WTC11 (cell line): ENCODE measurements at regions not wholly inside any gene's neighbourhood (a gene's known extent, or its start where the extent isn't known, plus 50 kb on each side); places are given as distances from the start of the nearest gene placed in this dataset.

Source experiments
- ATAC-seq: fragments of 200-7000 bp; cut with Tn5 transposase; 2 replicates; pipeline ENCODE4 v1.10.0; 2021; ENCODE audit warnings: mild to moderate bottlenecking, moderate library complexity
- CTCF ChIA-PET: fragments of 300-600 bp; sonication (Branson Sonifier 250); formaldehyde crosslinking; loops from one replicate; lab custom pipeline; 2021; ENCODE audit warnings: antibody characterized with exemption; lab: Charles Lee
- POLR2A ChIA-PET: fragments of 350-600 bp; sonication (Branson Sonifier 250); formaldehyde crosslinking; loops from one replicate; lab custom pipeline; 2021; ENCODE audit warnings: antibody characterized with exemption; lab: Charles Lee
- DNase-seq: peaks from one replicate; pipeline ENCODE4 v3.0.0; 2021; ENCODE audit warnings: low spot score
- H3K27ac Mint-ChIP-seq: 2 replicates; pipeline ENCODE4 v1.8.0; 2021; ENCODE audit warnings: mixed read lengths
- H3K27me3 Mint-ChIP-seq: 2 replicates; pipeline ENCODE4 v1.8.0; 2021; ENCODE audit warnings: low read depth, mild to moderate bottlenecking, moderate library complexity, mixed read lengths
- H3K36me3 Mint-ChIP-seq: 2 replicates; pipeline ENCODE4 v1.8.0; 2021; ENCODE audit warnings: mixed read lengths
- H3K4me1 Mint-ChIP-seq: 2 replicates; pipeline ENCODE4 v1.8.0; 2022; ENCODE audit warnings: mixed read lengths
- H3K4me3 Mint-ChIP-seq: 2 replicates; pipeline ENCODE4 v1.8.0; 2021; ENCODE audit warnings: mild to moderate bottlenecking, moderate library complexity, mixed read lengths
- H3K9me3 Mint-ChIP-seq: 2 replicates; pipeline ENCODE4 v1.8.0; 2021; ENCODE audit warnings: mixed read lengths
- CDX4 ChIP-seq: fragments of 250-450 bp; sonication (Bioruptor Pico); IDR thresholded peaks from 2 replicates; pipeline ENCODE4 v1.9.0; 2021; ENCODE audit warnings: moderate library complexity, mild to moderate bottlenecking, inconsistent platforms, borderline replicate concordance
- E2F4 ChIP-seq: sonication (generic); formaldehyde crosslinking; IDR thresholded peaks from 2 replicates; pipeline ENCODE4 v1.8.1; 2022; ENCODE audit warnings: low read depth, mild to moderate bottlenecking, moderate library complexity, missing genetic modification reagents, borderline replicate concordance
- FOXK1 ChIP-seq: sonication (generic); formaldehyde crosslinking; IDR thresholded peaks from 2 replicates; pipeline ENCODE4 v1.8.0; 2022; ENCODE audit warnings: mild to moderate bottlenecking, moderate library complexity, missing genetic modification reagents
- JAZF1 ChIP-seq: fragments of 250-450 bp; sonication (Bioruptor Pico); IDR thresholded peaks from 2 replicates; pipeline ENCODE4 v1.9.0; 2021; ENCODE audit warnings: moderate library complexity, mild to moderate bottlenecking, inconsistent platforms
- MLX ChIP-seq: sonication (generic); formaldehyde crosslinking; IDR thresholded peaks from 2 replicates; pipeline ENCODE4 v1.8.1; 2023; ENCODE audit warnings: mild to moderate bottlenecking, missing genetic modification reagents, moderate library complexity
- NR2C2 ChIP-seq: sonication (generic); formaldehyde crosslinking; IDR thresholded peaks from 2 replicates; pipeline ENCODE4 v1.8.0; 2022; ENCODE audit warnings: mild to moderate bottlenecking, missing genetic modification reagents
- SMAD4 ChIP-seq: sonication (generic); formaldehyde crosslinking; IDR thresholded peaks from 2 replicates; pipeline ENCODE4 v1.8.0; 2022; ENCODE audit warnings: mild to moderate bottlenecking, missing genetic modification reagents
- STAT6 ChIP-seq: sonication (generic); formaldehyde crosslinking; conservative IDR thresholded peaks from 2 replicates; pipeline ENCODE4 v1.8.1; 2023; ENCODE audit warnings: mild to moderate bottlenecking, low read depth, missing genetic modification reagents, moderate library complexity
- ZNF263 ChIP-seq: sonication (generic); formaldehyde crosslinking; IDR thresholded peaks from 2 replicates; pipeline ENCODE4 v1.8.1; 2022; ENCODE audit warnings: low read depth, mild to moderate bottlenecking, moderate library complexity, missing genetic modification reagents
- ZNF423 ChIP-seq: fragments of 250-450 bp; sonication (Bioruptor Pico); IDR thresholded peaks from 2 replicates; pipeline ENCODE4 v2.1.2; 2022; ENCODE audit warnings: mild to moderate bottlenecking, moderate library complexity
- TF ChIP-seq, protein P1 (sequence below): sonication (generic); formaldehyde crosslinking; IDR thresholded peaks from 2 replicates; pipeline ENCODE4 v1.8.1; 2023; ENCODE audit warnings: mild to moderate bottlenecking, missing genetic modification reagents, borderline replicate concordance
- TF ChIP-seq, protein P2 (sequence below): sonication (generic); formaldehyde crosslinking; IDR thresholded peaks from 2 replicates; pipeline ENCODE4 v1.8.0; 2023; ENCODE audit warnings: missing genetic modification reagents
- TF ChIP-seq, protein P3 (sequence below): sonication (generic); formaldehyde crosslinking; IDR thresholded peaks from 2 replicates; pipeline ENCODE4 v1.8.0; 2022; ENCODE audit warnings: mild to moderate bottlenecking, missing genetic modification reagents
- TF ChIP-seq, protein P4 (sequence below): sonication (generic); formaldehyde crosslinking; IDR thresholded peaks from 2 replicates; pipeline ENCODE4 v1.8.1; 2022; ENCODE audit warnings: low read depth, missing genetic modification reagents, borderline replicate concordance

- TF ChIP-seq, protein P1, sequence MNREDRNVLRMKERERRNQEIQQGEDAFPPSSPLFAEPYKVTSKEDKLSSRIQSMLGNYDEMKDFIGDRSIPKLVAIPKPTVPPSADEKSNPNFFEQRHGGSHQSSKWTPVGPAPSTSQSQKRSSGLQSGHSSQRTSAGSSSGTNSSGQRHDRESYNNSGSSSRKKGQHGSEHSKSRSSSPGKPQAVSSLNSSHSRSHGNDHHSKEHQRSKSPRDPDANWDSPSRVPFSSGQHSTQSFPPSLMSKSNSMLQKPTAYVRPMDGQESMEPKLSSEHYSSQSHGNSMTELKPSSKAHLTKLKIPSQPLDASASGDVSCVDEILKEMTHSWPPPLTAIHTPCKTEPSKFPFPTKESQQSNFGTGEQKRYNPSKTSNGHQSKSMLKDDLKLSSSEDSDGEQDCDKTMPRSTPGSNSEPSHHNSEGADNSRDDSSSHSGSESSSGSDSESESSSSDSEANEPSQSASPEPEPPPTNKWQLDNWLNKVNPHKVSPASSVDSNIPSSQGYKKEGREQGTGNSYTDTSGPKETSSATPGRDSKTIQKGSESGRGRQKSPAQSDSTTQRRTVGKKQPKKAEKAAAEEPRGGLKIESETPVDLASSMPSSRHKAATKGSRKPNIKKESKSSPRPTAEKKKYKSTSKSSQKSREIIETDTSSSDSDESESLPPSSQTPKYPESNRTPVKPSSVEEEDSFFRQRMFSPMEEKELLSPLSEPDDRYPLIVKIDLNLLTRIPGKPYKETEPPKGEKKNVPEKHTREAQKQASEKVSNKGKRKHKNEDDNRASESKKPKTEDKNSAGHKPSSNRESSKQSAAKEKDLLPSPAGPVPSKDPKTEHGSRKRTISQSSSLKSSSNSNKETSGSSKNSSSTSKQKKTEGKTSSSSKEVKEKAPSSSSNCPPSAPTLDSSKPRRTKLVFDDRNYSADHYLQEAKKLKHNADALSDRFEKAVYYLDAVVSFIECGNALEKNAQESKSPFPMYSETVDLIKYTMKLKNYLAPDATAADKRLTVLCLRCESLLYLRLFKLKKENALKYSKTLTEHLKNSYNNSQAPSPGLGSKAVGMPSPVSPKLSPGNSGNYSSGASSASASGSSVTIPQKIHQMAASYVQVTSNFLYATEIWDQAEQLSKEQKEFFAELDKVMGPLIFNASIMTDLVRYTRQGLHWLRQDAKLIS (CRISPR knock-in tag), result no peak
- TF ChIP-seq FOXK1 (CRISPR knock-in tag), result no peak
- TF ChIP-seq, protein P2, sequence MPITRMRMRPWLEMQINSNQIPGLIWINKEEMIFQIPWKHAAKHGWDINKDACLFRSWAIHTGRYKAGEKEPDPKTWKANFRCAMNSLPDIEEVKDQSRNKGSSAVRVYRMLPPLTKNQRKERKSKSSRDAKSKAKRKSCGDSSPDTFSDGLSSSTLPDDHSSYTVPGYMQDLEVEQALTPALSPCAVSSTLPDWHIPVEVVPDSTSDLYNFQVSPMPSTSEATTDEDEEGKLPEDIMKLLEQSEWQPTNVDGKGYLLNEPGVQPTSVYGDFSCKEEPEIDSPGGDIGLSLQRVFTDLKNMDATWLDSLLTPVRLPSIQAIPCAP (CRISPR knock-in tag), result no peak
- TF ChIP-seq, protein P3, sequence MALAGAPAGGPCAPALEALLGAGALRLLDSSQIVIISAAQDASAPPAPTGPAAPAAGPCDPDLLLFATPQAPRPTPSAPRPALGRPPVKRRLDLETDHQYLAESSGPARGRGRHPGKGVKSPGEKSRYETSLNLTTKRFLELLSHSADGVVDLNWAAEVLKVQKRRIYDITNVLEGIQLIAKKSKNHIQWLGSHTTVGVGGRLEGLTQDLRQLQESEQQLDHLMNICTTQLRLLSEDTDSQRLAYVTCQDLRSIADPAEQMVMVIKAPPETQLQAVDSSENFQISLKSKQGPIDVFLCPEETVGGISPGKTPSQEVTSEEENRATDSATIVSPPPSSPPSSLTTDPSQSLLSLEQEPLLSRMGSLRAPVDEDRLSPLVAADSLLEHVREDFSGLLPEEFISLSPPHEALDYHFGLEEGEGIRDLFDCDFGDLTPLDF (CRISPR knock-in tag), result no peak
Observed at GRCh38 chr12:107325075-107325608, 231.8 kb upstream of the CRY1 start (continued).

DNA sequence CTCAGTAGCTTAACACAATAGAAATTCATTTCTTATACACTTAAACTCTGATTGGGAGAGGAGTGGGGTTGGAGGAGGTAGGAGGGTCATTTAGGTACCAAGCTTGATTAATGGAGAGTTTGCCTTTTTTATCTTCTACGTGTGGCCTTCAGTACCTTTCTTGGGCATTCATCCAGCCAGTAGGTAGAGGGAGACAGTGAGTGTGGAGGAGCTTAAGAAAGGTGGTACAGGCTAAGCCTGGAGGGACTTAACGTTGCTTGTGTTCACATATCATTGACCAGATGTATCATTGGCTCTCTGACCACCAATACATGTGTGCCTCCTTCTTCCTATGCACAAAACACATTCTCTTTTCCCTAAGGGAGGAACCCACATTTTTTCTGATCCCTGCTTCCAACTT lies 232.9 kb upstream of the CRY1 start:
- TF ChIP-seq, protein P4, sequence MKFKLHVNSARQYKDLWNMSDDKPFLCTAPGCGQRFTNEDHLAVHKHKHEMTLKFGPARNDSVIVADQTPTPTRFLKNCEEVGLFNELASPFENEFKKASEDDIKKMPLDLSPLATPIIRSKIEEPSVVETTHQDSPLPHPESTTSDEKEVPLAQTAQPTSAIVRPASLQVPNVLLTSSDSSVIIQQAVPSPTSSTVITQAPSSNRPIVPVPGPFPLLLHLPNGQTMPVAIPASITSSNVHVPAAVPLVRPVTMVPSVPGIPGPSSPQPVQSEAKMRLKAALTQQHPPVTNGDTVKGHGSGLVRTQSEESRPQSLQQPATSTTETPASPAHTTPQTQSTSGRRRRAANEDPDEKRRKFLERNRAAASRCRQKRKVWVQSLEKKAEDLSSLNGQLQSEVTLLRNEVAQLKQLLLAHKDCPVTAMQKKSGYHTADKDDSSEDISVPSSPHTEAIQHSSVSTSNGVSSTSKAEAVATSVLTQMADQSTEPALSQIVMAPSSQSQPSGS (CRISPR knock-in tag), result no peak
- no peak for TF ChIP-seq ZNF263 (CRISPR knock-in tag)
- no peak for TF ChIP-seq ZNF423 (CRISPR knock-in tag)
- TF ChIP-seq SMAD4 (CRISPR knock-in tag), result no peak
- TF ChIP-seq JAZF1 (CRISPR knock-in tag), result no peak
- no peak for TF ChIP-seq STAT6
- TF ChIP-seq CDX4 (CRISPR knock-in tag), result no peak
- TF ChIP-seq MLX (CRISPR knock-in tag), result no peak
- no peak for TF ChIP-seq NR2C2 (CRISPR knock-in tag)
- TF ChIP-seq FOXK1 (CRISPR knock-in tag), result no peak
- no peak for TF ChIP-seq E2F4
- Mint-ChIP-seq H3K27me3 (peaks cover 20% of the 10 kb centered on the region), H3K9me3 (no peaks in the 10 kb centered on the region), H3K27ac (no peak overlapping the region), H3K36me3 (no peaks in the 10 kb centered on the region), H3K4me1 (peaks cover 40% of the 10 kb centered on the region), H3K4me3 (no peak overlapping the region)
- ATAC-seq (no peak), DNase-seq (no peak)
- ChIA-PET POLR2A (interaction anchor here (0.6 kb wide), 1 partner anchor 121 kb away, joined by 3 read pairs; no protein-coding TSS in a partner anchor), CTCF (interaction anchor here (1.1 to 1.7 kb wide), 8 partner anchors 69 to 283 kb away, joined by 3 to 9 read pairs (median 4); no protein-coding TSS in a partner anchor)
